ENCODE measurements at regions not wholly inside any gene's neighbourhood (a gene's known extent, or its start where the extent isn't known, plus 50 kb on each side); places are given as distances from the start of the nearest gene placed in this dataset.

GRCh38 chr4:60221866-60222265, 978.3 kb upstream of the ADGRL3 start:
- TF ChIP-seq CTCF (IDR thresholded peaks at IDR 0.05) (no peak), POLR2A (IDR thresholded peaks at IDR 0.05) (no peak), EP300 (IDR thresholded peaks at IDR 0.05) (no peak)
